A673 (cell line): ENCODE measurements at regions not wholly inside any gene's neighbourhood (a gene's known extent, or its start where the extent isn't known, plus 50 kb on each side); places are given as distances from the start of the nearest gene placed in this dataset.

ENCODE experiments used
- CTCF ChIP-seq: fragments of 300-800, 200-600 bp; sonication (generic); conservative IDR thresholded peaks from 2 replicates; pipeline ENCODE4 v1.5.1; 2017; ENCODE audit warnings: low read depth, mild to moderate bottlenecking, antibody characterized with exemption, low read length, moderate library complexity, mixed read lengths
- EZH2 ChIP-seq: fragments of 200-600 bp; sonication (generic); IDR thresholded peaks from 2 replicates; pipeline ENCODE4 v1.6.1; 2017; ENCODE audit warnings: borderline replicate concordance, low read depth, mild to moderate bottlenecking, mixed read lengths, antibody characterized with exemption, low read length; ENCODE audit not compliant: poor library complexity, severe bottlenecking

DNA sequence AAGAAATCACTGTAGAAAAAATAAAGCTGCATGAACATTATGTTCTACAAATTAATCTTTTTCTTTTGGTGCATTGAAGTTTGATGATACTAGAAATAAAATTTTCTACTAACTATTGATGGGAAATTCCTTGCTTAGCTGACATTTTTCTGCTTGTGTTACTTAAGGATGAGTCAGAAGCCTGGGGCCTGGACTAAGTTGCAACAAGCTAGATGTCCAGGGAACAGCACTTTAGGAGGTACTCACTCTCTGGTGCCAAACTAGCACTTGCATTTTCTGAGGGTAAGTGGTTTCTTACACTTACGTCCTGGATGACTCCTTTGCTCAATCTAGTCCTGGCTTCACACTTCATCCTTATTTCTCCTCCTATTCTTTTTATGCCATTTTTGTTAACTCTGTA, 945.1 kb downstream of the IGSF11 start:
- TF ChIP-seq CTCF = no peak
- no peak for TF ChIP-seq EZH2
